ENCODE measurements at regions not wholly inside any gene's neighbourhood (a gene's known extent, or its start where the extent isn't known, plus 50 kb on each side); places are given as distances from the start of the nearest gene placed in this dataset.

GRCh38 chr11:116643521-116643920 is 129.3 kb downstream of the BUD13 start:
- no peak for DNase-seq (ENCODE audit: low read depth in 1 of 2, low spot score in 1 of 2)

DNA sequence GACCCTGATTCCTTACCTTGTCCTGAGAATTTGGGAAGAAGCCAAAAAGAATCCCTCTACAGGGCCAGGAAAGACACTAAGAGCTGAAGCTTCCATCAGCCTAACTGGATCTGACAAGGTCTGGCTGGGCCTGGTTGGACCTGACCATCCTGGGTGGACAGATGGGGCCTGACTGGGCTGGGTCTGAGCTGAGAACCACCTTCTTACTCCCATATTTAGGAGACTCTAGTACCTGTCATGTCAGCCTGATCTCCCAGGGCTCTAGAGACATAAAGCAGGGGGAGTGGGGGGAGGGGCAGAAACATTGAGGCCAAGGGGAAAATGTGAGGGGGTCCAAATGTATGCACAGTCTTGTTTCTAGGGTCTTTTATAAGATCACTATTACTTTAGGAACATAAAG is 129.9 kb downstream of the BUD13 start:
- no peak for DNase-seq (ENCODE audit: low read depth in 1 of 2, low spot score in 1 of 2)

- DNase-seq (ENCODE audit: low read depth in 1 of 2, low spot score in 1 of 2), result no peak
Observed at GRCh38 chr11:116642481-116642880, 130.3 kb downstream of the BUD13 start.

GRCh38 chr11:116641561-116642045 is 131.2 kb downstream of the BUD13 start:
- no peak for DNase-seq (ENCODE audit: low read depth in 1 of 2, low spot score in 1 of 2)

- no peak for DNase-seq (ENCODE audit: low read depth in 1 of 2, low spot score in 1 of 2)
Observed at GRCh38 chr11:116640641-116641402, 132.0 kb downstream of the BUD13 start.

DNA sequence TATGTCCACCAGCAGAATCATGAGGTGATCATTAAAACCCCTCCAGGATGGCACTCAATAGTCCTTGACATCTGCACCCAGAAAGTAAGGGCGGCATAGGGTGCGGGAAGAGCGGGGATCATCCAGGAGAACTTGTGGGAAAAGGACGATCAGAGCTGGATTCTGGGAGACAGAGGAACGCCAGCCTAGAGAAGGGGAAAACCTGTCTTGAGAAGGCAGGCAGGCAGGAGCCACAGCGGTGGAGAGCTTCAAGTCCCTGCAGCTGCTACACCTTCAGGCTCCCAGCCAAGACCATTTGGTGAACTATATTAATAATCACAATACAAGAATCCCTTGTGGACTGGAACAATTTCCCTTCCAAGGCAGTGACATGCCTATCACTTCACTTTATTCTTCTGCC is 134.3 kb downstream of the BUD13 start:
- DNase-seq (ENCODE audit: low read depth in 1 of 2, low spot score in 1 of 2), result no peak

DNA sequence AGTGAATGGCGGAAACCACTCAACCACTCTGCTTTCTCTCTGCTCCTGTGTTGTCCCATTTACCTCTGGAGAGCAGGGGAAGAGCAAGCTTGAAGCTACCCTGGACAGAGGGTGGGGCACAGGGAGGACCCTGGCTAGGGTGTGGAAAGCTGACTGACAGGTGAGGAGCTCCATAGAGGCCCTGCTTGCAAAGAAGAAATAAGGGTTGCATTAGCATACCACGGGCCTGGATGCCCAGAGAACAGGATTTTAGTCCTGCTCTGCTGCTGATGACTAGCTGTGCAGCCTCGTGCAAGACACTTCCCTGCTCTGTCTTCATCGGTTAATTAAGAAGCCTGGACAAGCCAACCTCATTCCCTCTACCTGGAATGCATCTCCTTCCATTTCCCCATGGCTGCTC is 135.0 kb downstream of the BUD13 start:
- no peak for DNase-seq (ENCODE audit: low read depth in 1 of 2, low spot score in 1 of 2)

DNA sequence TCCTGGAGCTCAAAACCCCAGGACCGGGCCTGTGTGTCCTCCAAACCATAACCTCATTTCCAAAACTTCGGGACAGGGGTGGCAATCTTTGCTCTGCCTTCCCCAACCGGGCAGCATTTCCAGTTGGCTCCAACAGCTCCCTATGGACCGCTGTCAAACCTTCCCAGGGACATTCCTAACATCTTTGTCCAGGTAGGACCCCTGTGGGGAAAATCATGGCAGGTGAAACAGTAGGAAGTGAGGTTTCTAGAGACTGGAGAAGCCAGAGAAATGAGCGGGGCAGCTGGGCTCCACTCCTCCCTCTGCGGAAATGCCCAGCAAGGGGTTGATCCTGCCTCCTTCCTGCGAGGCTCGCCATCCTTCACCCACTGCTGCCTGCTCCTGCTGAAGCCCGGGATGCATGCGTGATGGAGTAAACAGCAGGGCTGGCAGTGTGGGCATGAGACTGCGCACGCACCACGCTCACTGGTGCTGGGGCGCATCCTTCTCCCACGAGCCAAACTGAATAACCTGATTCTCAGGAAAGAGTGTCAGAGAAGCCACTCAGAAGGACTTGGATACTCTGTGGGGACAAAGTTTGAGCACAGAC is 136.4 kb downstream of the BUD13 start:
- no peak for DNase-seq (ENCODE audit: low read depth in 1 of 2, low spot score in 1 of 2)

- no peak for DNase-seq (ENCODE audit: low read depth in 1 of 2, low spot score in 1 of 2)
Observed at GRCh38 chr11:116631201-116631600, 141.6 kb downstream of the BUD13 start.

- no peak for DNase-seq (ENCODE audit: low read depth in 1 of 2, low spot score in 1 of 2)
Observed at GRCh38 chr11:116618461-116618860, 154.3 kb downstream of the BUD13 start.

DNA sequence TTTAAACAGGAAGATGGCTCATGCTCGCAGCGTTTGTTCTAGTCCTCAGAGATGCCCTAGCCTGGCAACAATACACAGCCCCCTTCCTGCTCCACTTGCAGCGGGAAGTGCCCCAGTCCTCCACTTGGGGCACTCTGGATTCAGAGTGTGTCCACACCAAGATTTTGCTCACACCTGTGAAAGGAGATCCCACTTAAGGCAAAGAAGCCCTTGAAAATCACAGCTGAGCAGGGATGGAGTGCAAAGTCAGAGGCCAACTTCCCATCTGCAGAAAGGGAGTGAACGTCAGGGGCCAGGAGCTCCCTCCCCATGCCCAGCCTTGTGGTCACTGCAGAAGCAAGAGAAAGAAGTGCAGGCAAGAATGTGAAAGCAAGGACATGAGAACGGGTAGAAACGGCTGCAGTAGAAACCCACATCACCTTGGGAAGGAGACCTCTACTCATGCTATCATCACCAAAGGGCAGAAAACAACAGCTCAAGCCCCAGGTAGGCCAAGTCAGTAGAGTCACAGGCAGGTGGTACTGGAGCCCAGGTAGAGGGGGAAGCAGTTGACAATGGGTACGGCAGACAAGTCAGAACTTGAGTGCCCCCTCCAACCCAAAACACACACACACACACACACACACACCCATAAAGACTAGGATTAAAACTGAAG is 157.4 kb downstream of the BUD13 start:
- no peak for DNase-seq (ENCODE audit: low read depth in 1 of 2, low spot score in 1 of 2)

- no peak for DNase-seq (ENCODE audit: low read depth in 1 of 2, low spot score in 1 of 2)
Observed at GRCh38 chr11:116614306-116615210, 158.2 kb downstream of the BUD13 start.

DNA sequence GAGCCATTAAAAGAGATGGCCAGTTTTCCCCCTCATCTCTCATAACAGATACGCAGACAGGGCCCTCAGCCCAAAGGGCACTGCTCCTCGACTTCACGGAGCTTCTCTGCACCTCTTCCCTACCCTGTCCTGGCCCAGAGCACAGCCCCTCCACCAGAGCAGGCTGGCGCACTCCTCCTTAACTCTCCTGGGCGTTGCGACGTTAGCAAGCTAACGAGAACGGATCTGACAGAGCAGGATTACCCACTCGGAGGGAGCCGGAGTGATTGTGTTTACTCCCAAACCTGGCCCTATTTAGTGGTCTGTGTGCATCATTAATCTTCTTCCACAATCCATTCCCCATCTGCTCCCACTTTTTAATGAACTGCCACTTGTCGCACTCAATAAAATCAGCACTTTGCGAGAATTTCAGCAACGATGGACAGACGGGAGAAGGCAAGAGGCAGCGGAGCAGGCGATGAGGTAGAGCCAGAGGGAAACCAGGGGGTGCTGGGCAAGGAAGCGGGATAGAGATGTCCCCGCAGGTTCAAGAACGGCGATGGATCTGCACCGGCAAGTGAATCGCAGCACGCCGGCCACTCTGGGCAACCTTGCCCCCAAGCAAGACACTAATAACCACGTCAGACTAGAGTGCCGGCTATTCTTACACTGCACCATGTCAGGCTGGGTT is 159.4 kb downstream of the BUD13 start:
- DNase-seq (ENCODE audit: low read depth in 1 of 2, low spot score in 1 of 2), result no peak

DNA sequence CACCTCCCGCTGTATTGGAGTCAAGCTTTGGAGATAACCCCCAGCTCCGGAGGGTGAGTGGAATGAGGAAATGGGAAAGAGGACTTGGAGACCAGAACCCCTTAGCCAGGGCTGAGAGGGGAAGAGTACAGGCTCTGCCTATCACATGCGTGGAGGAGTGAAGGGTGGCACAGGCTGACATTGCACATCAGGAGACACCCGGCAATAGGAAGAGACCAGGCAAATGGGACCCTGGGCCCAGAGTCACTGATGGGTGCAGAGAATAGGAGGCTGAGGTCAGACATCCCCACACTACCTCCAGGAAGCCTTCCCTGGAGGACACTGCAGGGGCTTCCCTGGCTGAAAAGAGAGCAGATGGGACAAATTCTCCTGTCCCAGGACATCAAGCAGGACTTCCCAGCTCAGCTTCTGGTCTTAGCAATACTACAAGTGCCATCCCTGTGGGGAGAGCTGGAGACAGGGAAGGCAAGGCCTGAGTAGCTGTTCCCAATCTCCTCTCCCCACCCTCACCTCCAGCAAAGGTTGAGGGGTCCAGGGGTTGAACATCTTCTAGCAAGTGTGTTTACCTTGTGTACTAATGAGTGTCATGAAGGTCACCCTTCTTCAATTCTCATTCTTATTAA is 160.7 kb downstream of the BUD13 start:
- no peak for DNase-seq (ENCODE audit: low read depth in 1 of 2, low spot score in 1 of 2)

GRCh38 chr11:116610190-116610589 is 162.6 kb downstream of the BUD13 start:
- no peak for DNase-seq (ENCODE audit: low read depth in 1 of 2, low spot score in 1 of 2)

GRCh38 chr11:116607027-116607426 is 165.8 kb downstream of the BUD13 start:
- no peak for DNase-seq (ENCODE audit: low read depth in 1 of 2, low spot score in 1 of 2)

GRCh38 chr11:116605543-116606459 is 167.0 kb downstream of the BUD13 start:
- DNase-seq (ENCODE audit: low read depth in 1 of 2, low spot score in 1 of 2), result no peak

- no peak for DNase-seq (ENCODE audit: low read depth in 1 of 2, low spot score in 1 of 2)
Observed at GRCh38 chr11:116603728-116604323, 169.0 kb downstream of the BUD13 start.

DNA sequence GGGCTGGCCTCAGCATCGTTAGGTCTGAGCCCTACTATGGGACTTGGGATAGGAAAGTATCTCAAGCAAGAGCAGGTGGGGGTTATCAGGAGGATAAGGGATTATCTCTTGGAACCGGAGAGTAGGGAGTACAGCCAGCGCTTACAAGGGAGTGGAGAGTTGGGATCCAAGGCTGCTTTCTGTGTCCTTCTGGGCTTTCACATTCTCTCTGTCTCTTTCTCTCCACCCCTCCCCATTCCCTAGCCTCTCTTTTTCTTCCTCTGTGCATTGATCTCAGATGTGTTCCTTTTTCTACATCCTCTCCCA is 170.2 kb downstream of the BUD13 start:
- DNase-seq (ENCODE audit: low read depth in 1 of 2, low spot score in 1 of 2), result no peak

Measured in stimulated activated CD4-positive, alpha-beta T cell treated with anti-CD3 and anti-CD28 coated beads, Interleukin-15, amount 100 ng/mL, for 1 hour (primary cell).